AG08396 (cell line): ENCODE measurements at regions not wholly inside any gene's neighbourhood (a gene's known extent, or its start where the extent isn't known, plus 50 kb on each side); places are given as distances from the start of the nearest gene placed in this dataset.

Source experiments
- DNase-seq: peaks from one replicate; pipeline ENCODE4 v3.0.0; 2012; ENCODE audit warnings: low spot score, mixed read lengths

- DNase-seq, result no peak
Observed at GRCh38 chr16:51035711-51036110, 115.4 kb downstream of the SALL1 start.

DNA sequence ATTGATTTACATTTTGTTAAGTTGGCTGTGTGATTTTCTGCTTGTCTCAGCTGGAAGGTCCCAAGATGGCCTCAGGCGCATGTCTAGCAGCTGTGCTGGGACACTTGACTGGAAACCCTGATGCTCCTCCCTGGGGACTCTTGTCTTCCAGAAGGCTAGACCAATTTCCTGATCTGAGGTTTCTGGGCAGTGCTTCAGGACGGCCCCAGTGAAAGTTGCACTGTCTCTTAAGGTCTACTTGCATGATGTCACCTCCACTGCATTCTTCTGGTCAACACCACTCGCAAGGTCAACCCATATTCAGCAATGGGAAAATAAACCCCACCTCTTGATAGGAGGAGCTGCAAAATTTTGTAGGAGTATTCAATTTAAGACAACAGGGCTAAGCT is 116.0 kb downstream of the SALL1 start:
- DNase-seq, result no peak

- DNase-seq, result no peak
Observed at GRCh38 chr16:51034481-51035109, 116.5 kb downstream of the SALL1 start.

DNA sequence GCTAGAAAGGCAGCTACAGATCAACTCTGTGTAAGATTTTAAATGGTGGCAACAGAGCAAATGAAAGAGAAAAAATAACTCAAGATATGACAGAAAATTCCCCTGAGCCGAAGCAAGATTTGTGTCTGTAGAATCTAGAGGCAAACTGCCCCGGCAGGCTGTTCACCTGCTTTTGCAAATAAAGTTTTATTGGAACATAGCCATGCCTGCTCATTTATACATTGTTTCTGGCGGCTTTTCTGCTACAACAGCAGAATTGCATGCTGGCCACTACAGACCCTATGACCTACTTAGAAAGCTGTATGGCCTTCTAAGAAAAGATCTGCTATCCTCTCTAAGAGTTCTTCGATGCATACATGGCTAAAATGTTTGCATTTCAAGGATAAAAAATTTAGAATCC is 119.5 kb downstream of the SALL1 start:
- DNase-seq, result no peak

GRCh38 chr16:51030516-51030915 is 120.6 kb downstream of the SALL1 start:
- DNase-seq, result no peak

- DNase-seq, result no peak
Observed at GRCh38 chr16:51025588-51026290, 125.3 kb downstream of the SALL1 start.

DNA sequence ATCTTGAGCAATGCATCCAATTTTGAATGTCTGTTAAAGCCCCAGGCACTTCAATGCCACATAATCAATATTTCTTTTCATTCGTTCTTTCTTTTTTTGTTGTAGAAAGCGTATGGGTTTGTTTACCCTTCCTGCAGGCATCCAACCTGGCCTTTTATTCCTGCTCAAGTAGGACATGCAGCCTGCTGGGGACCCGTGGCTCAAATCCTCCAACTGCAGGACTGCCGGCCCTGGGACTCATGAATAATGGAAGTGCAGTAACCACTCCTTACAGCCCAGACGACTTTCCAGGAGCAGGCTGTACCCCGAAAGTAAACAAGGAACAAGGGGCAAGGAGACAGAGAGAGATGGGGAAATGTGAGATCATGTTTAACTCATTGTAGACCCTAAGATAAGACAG is 126.4 kb downstream of the SALL1 start:
- DNase-seq, result no peak

DNA sequence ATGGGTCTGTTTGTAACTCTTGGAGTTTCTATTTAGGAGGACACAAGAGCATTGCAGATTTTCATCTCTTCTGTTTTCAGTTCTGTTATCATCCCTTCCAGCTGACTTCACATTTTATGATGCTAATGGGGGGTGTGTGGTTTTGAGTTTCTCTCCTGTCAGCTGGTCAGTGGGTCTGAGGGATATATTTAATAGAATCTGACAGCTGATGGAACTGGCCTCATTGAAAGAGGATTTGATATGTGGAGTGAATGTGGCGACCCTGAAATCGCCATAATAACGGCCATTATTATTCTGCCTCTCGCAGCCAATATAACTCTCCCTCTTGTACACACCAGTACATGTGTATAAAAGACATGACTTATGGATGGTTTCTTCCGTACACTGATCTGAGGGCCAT is 128.1 kb downstream of the SALL1 start:
- DNase-seq, result no peak

DNA sequence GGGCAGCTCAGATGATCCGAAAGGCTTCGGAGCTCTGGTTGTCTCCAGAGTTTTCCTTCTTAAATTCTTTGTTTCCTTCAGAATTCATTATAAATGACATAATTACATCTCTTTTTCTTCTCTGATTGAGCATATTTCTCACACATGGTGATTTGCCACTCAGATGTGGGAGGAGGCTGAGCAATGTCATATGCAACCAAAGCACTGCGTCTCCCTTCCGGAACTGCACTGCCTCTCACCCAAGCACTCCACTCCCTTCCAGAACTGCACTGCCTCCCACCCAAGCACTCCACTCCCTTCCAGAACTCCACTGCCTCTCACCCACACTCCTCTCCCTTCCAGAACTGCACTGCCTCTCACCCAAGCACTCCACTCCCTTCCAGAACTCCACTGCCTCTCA is 131.5 kb downstream of the SALL1 start:
- DNase-seq, result no peak

GRCh38 chr16:51017969-51018368 is 133.1 kb downstream of the SALL1 start:
- no peak for DNase-seq

DNA sequence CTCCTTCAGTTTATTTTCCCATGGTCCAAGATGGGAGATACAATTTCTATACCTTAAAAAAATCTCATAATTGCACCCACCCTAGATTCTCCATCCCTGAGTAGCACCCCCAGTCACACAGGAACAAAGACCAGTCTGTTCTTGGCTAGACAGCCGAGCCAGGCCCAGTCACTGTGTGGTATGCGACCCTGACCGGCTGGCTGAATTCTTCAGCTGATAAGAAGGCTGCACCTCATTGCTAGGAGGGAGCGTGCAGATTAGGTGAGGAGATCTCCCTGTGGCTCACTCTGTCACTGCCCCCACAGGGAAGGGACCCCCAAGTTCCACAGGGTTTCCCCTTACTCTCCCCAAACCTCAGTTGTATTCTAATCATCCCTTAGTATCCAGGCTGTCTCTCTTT is 138.7 kb downstream of the SALL1 start:
- DNase-seq, result no peak

DNA sequence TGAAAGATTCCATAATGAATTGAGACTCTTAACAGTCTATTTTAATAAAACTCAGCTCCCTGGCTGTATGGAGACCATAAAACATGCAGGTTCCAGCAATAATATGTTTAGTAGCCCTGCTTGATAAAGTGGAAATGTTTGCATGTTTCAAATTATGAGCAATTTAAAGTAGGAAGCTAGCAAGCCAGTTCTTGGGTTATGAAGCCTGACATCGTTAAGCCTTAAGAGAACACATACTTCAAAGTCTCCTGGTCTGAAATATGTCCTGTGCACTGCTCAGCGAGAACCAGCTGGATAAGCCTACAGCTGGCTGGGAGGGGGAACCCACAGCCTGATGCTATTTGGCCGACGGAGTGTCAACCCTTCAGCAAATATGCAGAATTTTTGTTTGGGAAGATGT is 140.3 kb downstream of the SALL1 start:
- no peak for DNase-seq

GRCh38 chr16:51009813-51010212 is 141.3 kb downstream of the SALL1 start:
- DNase-seq, result no peak

DNA sequence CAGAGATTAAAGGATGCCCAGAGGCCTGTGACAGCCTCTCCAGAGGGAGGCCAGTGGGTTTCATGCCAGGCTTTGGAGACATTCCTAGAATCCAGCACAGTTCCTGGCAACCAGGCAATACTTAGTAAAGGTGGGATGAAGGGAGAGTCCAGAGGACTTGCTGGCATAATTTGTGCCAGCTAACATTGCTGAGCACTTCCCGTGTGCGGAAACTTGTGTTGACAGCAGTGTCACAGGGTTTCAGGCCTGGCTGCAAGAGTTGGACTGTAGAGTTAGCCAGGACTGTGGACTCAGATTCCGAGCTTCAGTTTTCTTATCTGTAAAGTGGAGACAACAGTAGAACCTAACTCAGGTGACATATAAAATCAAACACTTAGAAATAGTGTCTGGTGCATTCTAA is 141.7 kb downstream of the SALL1 start:
- DNase-seq, result no peak

DNA sequence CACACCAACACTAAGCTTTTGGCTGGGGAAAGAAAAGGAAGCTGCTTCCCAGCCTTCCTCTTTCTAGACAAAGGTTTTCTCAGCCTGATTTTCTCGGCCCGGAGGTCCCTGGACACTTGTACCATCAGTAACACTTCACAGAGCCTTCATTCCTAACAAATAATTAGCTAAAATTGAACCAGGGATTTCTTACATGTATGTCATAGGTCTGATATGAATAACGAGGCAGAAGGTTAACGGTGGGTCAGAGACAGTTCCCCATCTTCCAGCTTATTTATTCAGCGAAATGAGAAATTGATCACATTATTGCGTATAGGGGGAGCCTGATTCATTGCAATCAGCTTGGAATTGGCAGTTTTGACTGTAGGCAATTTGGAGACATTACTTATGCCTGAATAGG is 142.5 kb downstream of the SALL1 start:
- no peak for DNase-seq

DNA sequence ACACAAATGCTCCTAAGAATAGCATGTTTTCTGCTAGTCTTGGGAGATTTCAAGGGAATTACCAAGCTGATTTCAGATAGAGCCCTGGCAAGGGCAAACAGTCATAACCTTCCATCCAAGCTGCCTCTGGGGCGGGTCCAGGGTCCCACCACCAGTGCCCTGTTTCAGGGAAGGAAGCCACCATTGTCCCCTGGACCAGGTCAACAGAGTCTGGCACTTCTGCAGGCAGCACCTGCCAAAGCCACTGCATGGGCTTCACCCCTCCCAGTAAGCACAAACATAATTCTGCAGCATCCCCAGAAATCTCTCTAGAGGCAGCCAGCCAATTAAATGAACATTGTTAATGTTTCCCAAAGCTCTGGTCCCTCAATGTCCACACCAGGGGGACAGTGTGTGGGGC is 143.0 kb downstream of the SALL1 start:
- no peak for DNase-seq

DNA sequence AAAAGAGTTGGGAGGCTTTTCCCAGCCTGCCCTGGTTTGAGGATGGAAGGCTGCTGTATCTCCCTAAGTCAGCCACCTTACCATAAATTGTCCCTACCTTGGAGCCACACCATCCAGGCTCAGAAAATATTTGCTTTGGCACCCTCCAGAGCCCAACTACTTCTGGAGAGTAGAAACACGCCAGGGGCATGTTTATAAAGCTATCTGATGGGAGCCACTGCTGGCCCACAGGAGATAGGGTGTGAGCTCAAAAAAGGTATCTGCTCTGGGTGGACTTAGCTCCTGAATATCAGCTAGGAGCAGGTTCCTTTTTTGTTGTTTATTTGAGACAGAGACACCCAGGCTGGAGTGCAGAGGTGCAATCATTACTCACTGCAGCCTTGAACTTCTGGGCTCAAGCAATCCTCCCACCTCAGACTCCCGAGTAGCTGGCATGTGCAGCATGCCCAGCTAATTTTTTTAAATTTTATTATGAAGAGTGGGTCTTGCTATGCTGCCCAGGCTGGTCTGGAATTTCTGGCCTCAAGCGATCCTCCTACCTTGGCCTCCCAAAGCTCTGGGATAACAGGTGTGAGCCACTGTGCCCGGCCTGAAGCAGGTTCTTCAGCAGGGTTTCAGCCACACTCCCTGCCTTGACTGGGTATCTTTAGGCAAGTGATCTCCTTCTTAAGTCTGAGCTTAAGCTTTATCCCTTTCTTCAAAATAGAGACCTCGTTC is 147.1 kb downstream of the SALL1 start:
- DNase-seq, result no peak

GRCh38 chr16:51002881-51003490 is 148.1 kb downstream of the SALL1 start:
- DNase-seq, result no peak

- DNase-seq, result no peak
Observed at GRCh38 chr16:50999181-50999580, 151.9 kb downstream of the SALL1 start.

- no peak for DNase-seq
Observed at GRCh38 chr16:50998411-50998810, 152.7 kb downstream of the SALL1 start.

DNA sequence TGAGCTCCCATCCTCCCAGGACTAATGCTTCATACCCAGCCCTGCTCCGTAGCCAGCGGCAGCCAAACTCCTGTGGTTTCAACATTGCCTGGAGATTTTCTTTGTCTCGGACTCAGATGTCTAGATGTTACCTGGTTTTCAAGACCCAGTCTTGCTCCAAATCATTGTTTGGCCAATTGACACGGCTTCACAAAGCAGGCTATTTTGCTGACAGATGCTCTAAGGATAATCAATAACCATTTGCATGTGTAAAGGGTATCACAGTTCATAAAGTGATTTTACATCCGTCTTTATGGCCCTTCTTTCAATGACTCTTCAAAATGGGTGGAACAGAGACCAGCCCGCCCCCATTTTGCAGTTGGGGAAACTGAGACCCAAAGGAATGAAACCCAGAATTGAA is 153.4 kb downstream of the SALL1 start:
- no peak for DNase-seq

DNA sequence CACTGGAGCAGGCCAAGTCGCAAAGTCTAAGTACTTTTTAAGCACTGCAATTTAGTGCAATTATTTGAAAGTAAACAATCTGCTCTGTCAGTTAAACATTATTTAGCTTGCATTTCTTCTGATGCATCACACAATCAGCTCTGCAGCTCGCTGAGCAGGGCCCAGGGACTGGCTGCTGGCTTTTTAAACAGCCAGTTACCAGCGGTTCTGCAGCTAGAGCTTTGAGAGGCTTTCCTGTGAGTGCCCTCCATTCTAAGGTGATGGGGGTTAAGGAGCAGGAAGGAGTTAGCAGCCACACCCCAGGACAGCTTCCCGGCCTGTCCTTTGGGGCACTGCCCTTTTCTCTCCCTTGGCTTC is 154.3 kb downstream of the SALL1 start:
- DNase-seq, result no peak

DNA sequence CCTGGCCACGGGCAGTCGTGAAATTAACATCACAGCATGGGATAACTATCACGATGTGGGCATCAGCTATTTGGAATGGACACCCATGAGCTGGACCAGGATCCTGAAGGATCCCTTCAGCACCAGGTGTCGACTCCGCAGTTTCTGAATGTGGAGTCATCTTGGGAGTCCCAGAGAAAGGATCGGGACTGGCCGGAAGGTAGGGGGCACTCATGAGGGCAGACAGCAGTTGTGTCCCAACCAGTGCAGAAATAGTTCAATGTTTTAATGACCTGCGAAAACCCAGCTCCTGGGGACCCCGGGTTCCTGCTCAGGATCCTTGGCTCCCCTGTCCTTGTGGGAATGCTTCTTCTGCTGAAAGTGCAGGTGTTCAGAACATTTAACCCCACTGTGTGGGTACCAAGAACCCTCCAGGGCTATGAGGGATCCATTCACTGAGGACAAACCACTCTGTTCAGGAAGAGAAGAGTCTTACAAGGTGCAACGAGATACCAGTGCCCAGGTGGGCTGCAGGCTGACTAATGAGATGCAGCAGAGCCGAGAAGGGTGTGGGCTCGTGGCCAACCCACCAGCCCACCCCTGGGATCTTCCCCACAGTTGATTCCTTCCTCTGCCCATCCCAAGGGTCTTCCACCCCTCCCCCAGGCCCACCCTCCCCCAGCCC is 154.8 kb downstream of the SALL1 start:
- no peak for DNase-seq
